Vagina (tissue), 2 donors: ENCODE measurements at regions not wholly inside any gene's neighbourhood (a gene's known extent, or its start where the extent isn't known, plus 50 kb on each side); places are given as distances from the start of the nearest gene placed in this dataset.
"Not testable (repeated sequence)": the region's sequence is repeated elsewhere in the genome, so short reads cannot be mapped to it uniquely, and the experiment has no call there.

Experiments used
- DNase-seq, 2 donors: peaks; one replicate each; pipeline ENCODE4 v3.0.0-alpha.2; 2017; ENCODE audit errors: extremely low spot score in 2 of 2
- H3K27ac ChIP-seq: fragments of 200-600 bp; sonication (generic); one replicate; pipeline ENCODE4 v1.5.1; 2019
- H3K27me3 ChIP-seq: fragments of 200-600 bp; sonication (generic); one replicate; pipeline ENCODE4 v1.5.1; 2019
- H3K36me3 ChIP-seq, 2 donors: fragments of 200-600 bp; sonication (generic); one replicate each; pipeline ENCODE4 v1.5.1; 2017 to 2019
- H3K4me1 ChIP-seq: fragments of 200-600 bp; sonication (generic); one replicate; pipeline ENCODE4 v1.5.1; 2019
- H3K4me3 ChIP-seq, 2 donors: fragments of 200-600 bp; sonication (generic); 1 replicate in 1 of 2; 2 replicates in 1 of 2; pipeline ENCODE4 v1.5.1; 2016 to 2019
- H3K9me3 ChIP-seq: fragments of 200-600 bp; sonication (generic); one replicate; pipeline ENCODE4 v1.5.1; 2019
- CTCF ChIP-seq, 3 experiments: fragments of 450-650 bp in 2 of 3; fragments of 200-600 bp in 1 of 3; sonication (generic) in 1 of 3; IDR thresholded peaks; one replicate each; pipeline ENCODE4 v1.5.1; 2017 to 2019; ENCODE audit warnings: antibody characterized with exemption in 3 of 3, mild to moderate bottlenecking in 2 of 3, moderate library complexity in 2 of 3
- POLR2A ChIP-seq, 2 donors: fragments of 450-650 bp; IDR thresholded peaks; one replicate each; pipeline ENCODE4 v1.6.1; 2017; ENCODE audit warnings: antibody characterized with exemption in 2 of 2, mild to moderate bottlenecking in 2 of 2, moderate library complexity in 2 of 2
- POLR2AphosphoS5 ChIP-seq, 2 donors: sonication (generic); formaldehyde crosslinking; IDR thresholded peaks; one replicate each; pipeline ENCODE4 v1.9.0; 2017; ENCODE audit warnings: antibody characterized with exemption in 2 of 2, mild to moderate bottlenecking in 2 of 2, low read depth in 1 of 2; ENCODE audit not compliant: insufficient read depth in 1 of 2
- intact Hi-C: fragments of 100-400 bp; cut with DNase I; formaldehyde crosslinking; loops from one replicate; pipeline ENCODE4 v1.15.1; 2023

GRCh38 chr2:175431101-175431946 is 249.8 kb upstream of the ATP5MC3 start:
- DNase-seq, result no peak
- Histone ChIP-seq H3K4me3 (no peak overlapping the region), H3K27ac (no peak overlapping the region), H3K4me1 (no peaks in the 10 kb centered on the region), H3K9me3 (no peaks in the 10 kb centered on the region), H3K36me3 (no peaks in the 10 kb centered on the region), H3K27me3 (no peaks in the 10 kb centered on the region)
- no peak for TF ChIP-seq POLR2A (IDR thresholded peaks at IDR 0.05)
- intact Hi-C loops, result no loop called here

- no peak for TF ChIP-seq POLR2A (IDR thresholded peaks at IDR 0.05)
- no peak for TF ChIP-seq CTCF (IDR thresholded peaks at IDR 0.05)
- Histone ChIP-seq H3K27ac (no peak overlapping the region), H3K9me3 (no peaks in the 10 kb centered on the region), H3K4me1 (no peaks in the 10 kb centered on the region), H3K36me3 (no peaks in the 10 kb centered on the region), H3K27me3 (no peaks in the 10 kb centered on the region), H3K4me3 (no peak overlapping the region)
- no peak for DNase-seq
- intact Hi-C loops, result no loop called here
These were observed 248.7 kb upstream of the ATP5MC3 start for GRCh38 chr2:175430236-175430635.

GRCh38 chr2:175418224-175418835 is 236.8 kb upstream of the ATP5MC3 start:
- intact Hi-C loops, result no loop called here
- Histone ChIP-seq H3K27ac (no peak overlapping the region), H3K4me1 (no peaks in the 10 kb centered on the region), H3K9me3 (no peaks in the 10 kb centered on the region), H3K27me3 (no peaks in the 10 kb centered on the region), H3K36me3 (no peaks in the 10 kb centered on the region), H3K4me3 (no peak overlapping the region)
- no peak for DNase-seq
- no peak for TF ChIP-seq CTCF (IDR thresholded peaks at IDR 0.05)
- no peak for TF ChIP-seq POLR2A (IDR thresholded peaks at IDR 0.05)
- no peak for TF ChIP-seq POLR2AphosphoS5 (IDR thresholded peaks at IDR 0.05; ENCODE audit: insufficient read depth in 1 of 2, low read depth in 1 of 2)

GRCh38 chr2:175414882-175415487 is 233.5 kb upstream of the ATP5MC3 start:
- intact Hi-C loops, result no loop called here
- H3K27me3 ChIP-seq, result no peaks in the 10 kb centered on the region
- TF ChIP-seq POLR2A (IDR thresholded peaks at IDR 0.05) (no peak), CTCF (IDR thresholded peaks at IDR 0.05) (peak in 1 of 3 experiments; percentile 39)
- no peak overlapping the region for H3K27ac ChIP-seq
- DNase-seq, result no peak
- no peaks in the 10 kb centered on the region for H3K36me3 ChIP-seq
- no peaks in the 10 kb centered on the region for H3K9me3 ChIP-seq
- no peaks in the 10 kb centered on the region for H3K4me1 ChIP-seq
- H3K4me3 ChIP-seq, result no peak overlapping the region

GRCh38 chr2:175414191-175414881 is 232.8 kb upstream of the ATP5MC3 start:
- Histone ChIP-seq H3K4me3 (no peak overlapping the region), H3K9me3 (no peaks in the 10 kb centered on the region), H3K27ac (no peak overlapping the region), H3K27me3 (no peaks in the 10 kb centered on the region), H3K4me1 (no peaks in the 10 kb centered on the region), H3K36me3 (no peaks in the 10 kb centered on the region)
- DNase-seq, result no peak
- intact Hi-C loops, result no loop called here
- TF ChIP-seq POLR2A (IDR thresholded peaks at IDR 0.05), result no peak
- TF ChIP-seq POLR2AphosphoS5 (IDR thresholded peaks at IDR 0.05; ENCODE audit: insufficient read depth in 1 of 2, low read depth in 1 of 2), result no peak
- TF ChIP-seq CTCF (IDR thresholded peaks at IDR 0.05), result no peak

- DNase-seq, H3K9me3 ChIP-seq, H3K27me3 ChIP-seq, H3K4me1 ChIP-seq, H3K4me3 ChIP-seq, H3K36me3 ChIP-seq, H3K27ac ChIP-seq, intact Hi-C loops: not testable (repeated sequence)
These were observed 229.4 kb upstream of the ATP5MC3 start for GRCh38 chr2:175410941-175411340.
